K562 (cell line): ENCODE measurements at regions not wholly inside any gene's neighbourhood (a gene's known extent, or its start where the extent isn't known, plus 50 kb on each side); places are given as distances from the start of the nearest gene placed in this dataset.

Experiments
- ATAC-seq: fragments of 200-7000 bp; cut with Tn5 transposase; 3 replicates; pipeline ENCODE4 v1.9.1; 2020; ENCODE audit warnings: moderate library complexity
- BruUV-seq: library from RNA; stranded (reverse); fragments of 400-500 nt; replicated peaks from 2 replicates; lab custom pipeline; 2021; lab: Mats Ljungman, UMichigan
- CTCF ChIA-PET: fragments of 300-600 bp; formaldehyde crosslinking; extraction: SDS; loops from one replicate; lab custom pipeline; 2021; ENCODE audit warnings: low intra/inter-chr PET ratio; lab: Yijun Ruan, JAX
- POLR2A ChIA-PET: fragments of 300-600, 350-650 bp; sonication (Branson Sonifier 250); formaldehyde crosslinking; extraction: SDS; loops from one replicate; lab custom pipeline; 2021; ENCODE audit warnings: antibody characterized with exemption, inconsistent platforms; lab: Yijun Ruan, JAX
- DNase-seq, 4 experiments: peaks; one replicate each; pipeline versions ENCODE4 v3.0.0 to v3.0.0-alpha.2; 2011 to 2018; ENCODE audit warnings: low spot score in 3 of 4, mixed read lengths in 3 of 4; ENCODE audit errors: extremely low read depth in 1 of 4
- FAIRE-seq: peaks from 2 replicates; lab custom pipeline; 2011; peaks lifted over from hg19 to GRCh38; lab: Jason Lieb, UNC
- H2AFZ ChIP-seq: 2 replicates; pipeline ENCODE4 v1.6.0; 2011; ENCODE audit warnings: low read depth, low read length, control low read depth, inconsistent platforms
- H3K27ac ChIP-seq: fragments of 200-600 bp; 3 replicates; pipeline ENCODE4 v1.8.0; 2011; ENCODE audit warnings: low read depth, mild to moderate bottlenecking, control low read depth, inconsistent platforms, low read length, moderate library complexity, mixed read lengths; ENCODE audit errors: extremely low read depth
- H3K27me3 ChIP-seq, 2 experiments: fragments of 300-600 bp in 1 of 2; 2 replicates in 1 of 2; 3 replicates in 1 of 2; pipeline versions ENCODE4 v1.6.0 to v1.8.0; 2011; ENCODE audit warnings: inconsistent platforms in 2 of 2, low read length in 2 of 2, mild to moderate bottlenecking in 1 of 2, mixed read lengths in 1 of 2, moderate library complexity in 1 of 2; ENCODE audit not compliant: control insufficient read depth in 2 of 2, insufficient read depth in 2 of 2
- H3K36me3 ChIP-seq: fragments of 300-600 bp; 3 replicates; pipeline ENCODE4 v1.8.0; 2011; ENCODE audit warnings: mild to moderate bottlenecking, low read length, inconsistent platforms; ENCODE audit not compliant: control insufficient read depth, insufficient read depth
- H3K4me1 ChIP-seq, 2 experiments: fragments of 200-600 bp in 1 of 2; replicated peaks in 1 of 2; 2 replicates in 1 of 2; 3 replicates in 1 of 2; pipeline versions ENCODE4 v1.5.1 to v1.8.0; 2011; ENCODE audit warnings: inconsistent platforms in 2 of 2, low read length in 2 of 2, mild to moderate bottlenecking in 1 of 2, mixed read lengths in 1 of 2, moderate library complexity in 1 of 2; ENCODE audit not compliant: control insufficient read depth in 2 of 2, insufficient read depth in 2 of 2
- H3K4me2 ChIP-seq: 2 replicates; pipeline ENCODE4 v1.6.1; 2011; ENCODE audit warnings: low read length, control low read depth, inconsistent platforms, mixed read lengths; ENCODE audit not compliant: insufficient read depth
- H3K4me3 ChIP-seq: fragments of 200-600 bp; sonication (generic), shearing (Covaris generic); 2 replicates; pipeline ENCODE4 v1.5.1; 2016; ENCODE audit warnings: control low read depth, inconsistent platforms
- H3K79me2 ChIP-seq: fragments of 200-600 bp; 3 replicates; pipeline ENCODE4 v1.8.0; 2011; ENCODE audit warnings: low read length, inconsistent platforms; ENCODE audit not compliant: control insufficient read depth, insufficient read depth
- H3K9ac ChIP-seq, 2 experiments: 2 replicates each; pipeline versions ENCODE4 v1.6.0 to v1.6.1; 2011; ENCODE audit warnings: low read depth in 2 of 2, low read length in 2 of 2, control low read depth in 1 of 2, inconsistent platforms in 1 of 2, mild to moderate bottlenecking in 1 of 2, mixed read lengths in 1 of 2; ENCODE audit not compliant: insufficient read depth in 1 of 2
- H3K9me1 ChIP-seq: one replicate; pipeline ENCODE4 v1.6.0; 2011; ENCODE audit warnings: inconsistent platforms, mild to moderate bottlenecking, low read length, moderate library complexity; ENCODE audit not compliant: control insufficient read depth, insufficient read depth
- H3K9me3 ChIP-seq: replicated peaks from 2 replicates; pipeline ENCODE4 v1.5.1; 2011; ENCODE audit warnings: low read depth, low read length, inconsistent platforms; ENCODE audit not compliant: control insufficient read depth, insufficient read depth
- H4K20me1 ChIP-seq: replicated peaks from 2 replicates; pipeline ENCODE4 v1.6.1; 2011; ENCODE audit warnings: low read length, inconsistent platforms, mixed read lengths; ENCODE audit not compliant: control insufficient read depth, insufficient read depth
- NR2F6 ChIP-seq: fragments of 450-650 bp; formaldehyde crosslinking; IDR thresholded peaks from 2 replicates; pipeline ENCODE4 v1.4.0; 2020; ENCODE audit warnings: mild to moderate bottlenecking
- RBM39 ChIP-seq: fragments of 200-400 bp; formaldehyde crosslinking; optimal IDR thresholded peaks from 2 replicates; pipeline ENCODE3; 2018; ENCODE audit warnings: low read depth, low read length
- ZNF24 ChIP-seq: fragments of 450-650 bp; IDR thresholded peaks from 2 replicates; pipeline ENCODE4 v1.6.1; 2016
- ZNF57 ChIP-seq: fragments of 450-650 bp; formaldehyde crosslinking; IDR thresholded peaks from 2 replicates; pipeline ENCODE4 v1.4.0; 2020; ENCODE audit warnings: mild to moderate bottlenecking, moderate library complexity
- WGBS: fragments of 100-300 bp; shearing (Covaris generic); methylation state at CpG from one replicate; pipeline ENCODE4 v1.1.6; 2016; ENCODE audit warnings: low coverage, mixed read lengths; ENCODE audit not compliant: insufficient coverage; ENCODE audit errors: missing lambda C conversion rate; 5-methylcytosine and 5-hydroxymethylcytosine counted together
- in situ Hi-C: fragments of 300-500 bp; cut with MboI; formaldehyde crosslinking; loops from 4 replicates; pipeline ENCODE4 v1.15.0; 2018; ENCODE audit warnings: inconsistent platforms, mixed read lengths
- intact Hi-C: fragments of 100-400 bp; cut with micrococcal nuclease; formaldehyde crosslinking; loops from 2 replicates; pipeline ENCODE4 v1.14.2; 2022
- TF ChIP-seq, protein P1 (sequence below): fragments of 250-450 bp; sonication (Bioruptor Pico); IDR thresholded peaks from 2 replicates; pipeline ENCODE4 v1.4.0; 2020; ENCODE audit warnings: mild to moderate bottlenecking, moderate library complexity
- TF ChIP-seq, protein P2 (sequence below), 2 experiments: fragments of 450-650 bp; formaldehyde crosslinking in 1 of 2; IDR thresholded peaks; 2 replicates each; pipeline versions ENCODE4 v1.4.0 to v1.6.1; 2014 to 2020; ENCODE audit warnings: mild to moderate bottlenecking in 2 of 2, borderline replicate concordance in 1 of 2, low read depth in 1 of 2
- TF ChIP-seq, protein P3 (sequence below), 2 experiments: IDR thresholded peaks; 2 replicates each; pipeline ENCODE4 v1.6.1; 2012; ENCODE audit warnings: improper control_type of control experiment in 2 of 2, low read depth in 2 of 2, low read length in 2 of 2, borderline replicate concordance in 1 of 2

DNA sequence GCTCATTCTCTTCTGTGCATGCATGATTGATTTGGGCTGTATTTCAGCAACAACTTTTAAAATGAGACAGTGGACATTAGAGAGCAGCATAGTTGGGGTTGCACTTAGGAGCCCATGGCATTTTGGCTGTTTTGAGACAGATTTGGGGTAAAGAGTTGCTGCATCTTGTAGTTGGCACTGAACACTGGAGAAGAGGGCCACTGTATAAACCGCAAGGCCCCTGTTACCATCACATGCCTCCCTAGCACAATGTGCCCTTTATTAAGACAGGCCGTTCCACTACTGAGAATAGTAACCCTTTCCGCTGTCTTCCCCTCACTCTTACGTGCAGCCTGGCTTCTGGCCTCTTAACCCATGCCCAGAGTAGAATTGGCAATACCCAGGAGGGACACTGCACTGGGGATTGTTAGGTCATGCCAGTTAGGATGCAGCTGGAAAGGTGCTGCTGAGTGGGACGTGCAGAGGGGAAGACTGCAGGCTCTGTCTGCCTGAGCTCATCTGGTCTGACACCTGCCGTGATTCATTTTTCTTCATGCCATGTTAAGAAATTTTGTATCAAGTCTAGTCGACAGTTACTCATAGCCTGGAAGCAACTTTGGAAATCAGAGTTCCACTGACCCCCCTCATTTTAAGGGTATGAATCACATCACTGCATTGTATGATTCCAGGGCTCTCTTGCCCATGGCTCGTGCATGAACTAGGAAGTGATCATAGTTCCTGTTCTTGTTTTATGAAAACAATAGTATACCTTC is 146.9 kb upstream of the DMRT1 start:
- intact Hi-C loops (no loop called here), in situ Hi-C loops (no loop called here)
- H3K9ac ChIP-seq: no peak overlapping the region
- H3K36me3 ChIP-seq: no peaks in the 10 kb centered on the region
- ChIA-PET POLR2A (interaction anchor here (0.6 kb wide), 2 partner anchors 17 to 61 kb away, joined by 3 to 4 read pairs; no protein-coding TSS in a partner anchor), CTCF (no interaction called here)
- no peaks in the 10 kb centered on the region for H3K9me1 ChIP-seq
- no peaks in the 10 kb centered on the region for H3K79me2 ChIP-seq
- no peaks in the 10 kb centered on the region for H3K9me3 ChIP-seq
- H3K4me1 ChIP-seq: no peaks in the 10 kb centered on the region
- DNase-seq: no peak
- ATAC-seq: no peak
- no peak overlapping the region for H2AFZ ChIP-seq
- no TSS peak for BruUV-seq
- H3K4me2 ChIP-seq: no peak overlapping the region
- no peak overlapping the region for H3K27ac ChIP-seq
- WGBS: 0% methylated on average over 8 of the region's 8 CpGs
- no peak overlapping the region for H3K4me3 ChIP-seq
- peaks cover 0 to 10% of the 10 kb centered on the region in 2 experiments; a peak in 1 of 5 replicates for H3K27me3 ChIP-seq
- FAIRE-seq: no peak
- no peaks in the 10 kb centered on the region for H4K20me1 ChIP-seq
- TF ChIP-seq, protein P1, sequence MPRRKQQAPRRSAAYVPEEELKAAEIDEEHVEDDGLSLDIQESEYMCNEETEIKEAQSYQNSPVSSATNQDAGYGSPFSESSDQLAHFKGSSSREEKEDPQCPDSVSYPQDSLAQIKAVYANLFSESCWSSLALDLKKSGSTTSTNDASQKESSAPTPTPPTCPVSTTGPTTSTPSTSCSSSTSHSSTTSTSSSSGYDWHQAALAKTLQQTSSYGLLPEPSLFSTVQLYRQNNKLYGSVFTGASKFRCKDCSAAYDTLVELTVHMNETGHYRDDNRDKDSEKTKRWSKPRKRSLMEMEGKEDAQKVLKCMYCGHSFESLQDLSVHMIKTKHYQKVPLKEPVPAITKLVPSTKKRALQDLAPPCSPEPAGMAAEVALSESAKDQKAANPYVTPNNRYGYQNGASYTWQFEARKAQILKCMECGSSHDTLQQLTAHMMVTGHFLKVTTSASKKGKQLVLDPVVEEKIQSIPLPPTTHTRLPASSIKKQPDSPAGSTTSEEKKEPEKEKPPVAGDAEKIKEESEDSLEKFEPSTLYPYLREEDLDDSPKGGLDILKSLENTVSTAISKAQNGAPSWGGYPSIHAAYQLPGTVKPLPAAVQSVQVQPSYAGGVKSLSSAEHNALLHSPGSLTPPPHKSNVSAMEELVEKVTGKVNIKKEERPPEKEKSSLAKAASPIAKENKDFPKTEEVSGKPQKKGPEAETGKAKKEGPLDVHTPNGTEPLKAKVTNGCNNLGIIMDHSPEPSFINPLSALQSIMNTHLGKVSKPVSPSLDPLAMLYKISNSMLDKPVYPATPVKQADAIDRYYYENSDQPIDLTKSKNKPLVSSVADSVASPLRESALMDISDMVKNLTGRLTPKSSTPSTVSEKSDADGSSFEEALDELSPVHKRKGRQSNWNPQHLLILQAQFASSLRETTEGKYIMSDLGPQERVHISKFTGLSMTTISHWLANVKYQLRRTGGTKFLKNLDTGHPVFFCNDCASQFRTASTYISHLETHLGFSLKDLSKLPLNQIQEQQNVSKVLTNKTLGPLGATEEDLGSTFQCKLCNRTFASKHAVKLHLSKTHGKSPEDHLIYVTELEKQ (CRISPR knock-in tag): no peak
- TF ChIP-seq NR2F6 (no peak), ZNF57 (CRISPR knock-in tag) (no peak), ZNF24 (no peak), RBM39 (no peak)
- TF ChIP-seq, protein P2, sequence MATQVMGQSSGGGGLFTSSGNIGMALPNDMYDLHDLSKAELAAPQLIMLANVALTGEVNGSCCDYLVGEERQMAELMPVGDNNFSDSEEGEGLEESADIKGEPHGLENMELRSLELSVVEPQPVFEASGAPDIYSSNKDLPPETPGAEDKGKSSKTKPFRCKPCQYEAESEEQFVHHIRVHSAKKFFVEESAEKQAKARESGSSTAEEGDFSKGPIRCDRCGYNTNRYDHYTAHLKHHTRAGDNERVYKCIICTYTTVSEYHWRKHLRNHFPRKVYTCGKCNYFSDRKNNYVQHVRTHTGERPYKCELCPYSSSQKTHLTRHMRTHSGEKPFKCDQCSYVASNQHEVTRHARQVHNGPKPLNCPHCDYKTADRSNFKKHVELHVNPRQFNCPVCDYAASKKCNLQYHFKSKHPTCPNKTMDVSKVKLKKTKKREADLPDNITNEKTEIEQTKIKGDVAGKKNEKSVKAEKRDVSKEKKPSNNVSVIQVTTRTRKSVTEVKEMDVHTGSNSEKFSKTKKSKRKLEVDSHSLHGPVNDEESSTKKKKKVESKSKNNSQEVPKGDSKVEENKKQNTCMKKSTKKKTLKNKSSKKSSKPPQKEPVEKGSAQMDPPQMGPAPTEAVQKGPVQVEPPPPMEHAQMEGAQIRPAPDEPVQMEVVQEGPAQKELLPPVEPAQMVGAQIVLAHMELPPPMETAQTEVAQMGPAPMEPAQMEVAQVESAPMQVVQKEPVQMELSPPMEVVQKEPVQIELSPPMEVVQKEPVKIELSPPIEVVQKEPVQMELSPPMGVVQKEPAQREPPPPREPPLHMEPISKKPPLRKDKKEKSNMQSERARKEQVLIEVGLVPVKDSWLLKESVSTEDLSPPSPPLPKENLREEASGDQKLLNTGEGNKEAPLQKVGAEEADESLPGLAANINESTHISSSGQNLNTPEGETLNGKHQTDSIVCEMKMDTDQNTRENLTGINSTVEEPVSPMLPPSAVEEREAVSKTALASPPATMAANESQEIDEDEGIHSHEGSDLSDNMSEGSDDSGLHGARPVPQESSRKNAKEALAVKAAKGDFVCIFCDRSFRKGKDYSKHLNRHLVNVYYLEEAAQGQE (IDR thresholded peaks at IDR 0.05; ENCODE audit: borderline replicate concordance): no peak
- TF ChIP-seq, protein P2 (CRISPR knock-in tag; IDR thresholded peaks at IDR 0.05; ENCODE audit: low read depth): no peak
- TF ChIP-seq, protein P3, sequence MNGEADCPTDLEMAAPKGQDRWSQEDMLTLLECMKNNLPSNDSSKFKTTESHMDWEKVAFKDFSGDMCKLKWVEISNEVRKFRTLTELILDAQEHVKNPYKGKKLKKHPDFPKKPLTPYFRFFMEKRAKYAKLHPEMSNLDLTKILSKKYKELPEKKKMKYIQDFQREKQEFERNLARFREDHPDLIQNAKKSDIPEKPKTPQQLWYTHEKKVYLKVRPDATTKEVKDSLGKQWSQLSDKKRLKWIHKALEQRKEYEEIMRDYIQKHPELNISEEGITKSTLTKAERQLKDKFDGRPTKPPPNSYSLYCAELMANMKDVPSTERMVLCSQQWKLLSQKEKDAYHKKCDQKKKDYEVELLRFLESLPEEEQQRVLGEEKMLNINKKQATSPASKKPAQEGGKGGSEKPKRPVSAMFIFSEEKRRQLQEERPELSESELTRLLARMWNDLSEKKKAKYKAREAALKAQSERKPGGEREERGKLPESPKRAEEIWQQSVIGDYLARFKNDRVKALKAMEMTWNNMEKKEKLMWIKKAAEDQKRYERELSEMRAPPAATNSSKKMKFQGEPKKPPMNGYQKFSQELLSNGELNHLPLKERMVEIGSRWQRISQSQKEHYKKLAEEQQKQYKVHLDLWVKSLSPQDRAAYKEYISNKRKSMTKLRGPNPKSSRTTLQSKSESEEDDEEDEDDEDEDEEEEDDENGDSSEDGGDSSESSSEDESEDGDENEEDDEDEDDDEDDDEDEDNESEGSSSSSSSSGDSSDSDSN (IDR thresholded peaks at IDR 0.05; ENCODE audit: borderline replicate concordance in 1 of 2, low read depth in 2 of 2, low read length in 2 of 2): no peak
